ENCODE measurements at regions not wholly inside any gene's neighbourhood (a gene's known extent, or its start where the extent isn't known, plus 50 kb on each side); places are given as distances from the start of the nearest gene placed in this dataset.

GRCh38 chr21:26225046-26225445 is 54.5 kb upstream of the APP start:
- H3K4me1 ChIP-seq (ENCODE audit: control insufficient read depth in 1 of 2, insufficient read depth in 2 of 2, low read length in 2 of 2), result no peaks in the 10 kb centered on the region
- H3K9me3 ChIP-seq (ENCODE audit: control insufficient read depth, low read length), result no peaks in the 10 kb centered on the region
- 85 to 86% methylated on average over 2 of the region's 2 CpGs for WGBS, 2 donors
- intact Hi-C loops (cut with DNase I), result no loop called here
- no peak for DNase-seq
- H3K27ac ChIP-seq (ENCODE audit: low read depth in 1 of 2, low read length in 2 of 2), result no peak overlapping the region
- ATAC-seq (ENCODE audit: low FRiP score), result no peak
- H3K27me3 ChIP-seq (ENCODE audit: control insufficient read depth in 1 of 2, insufficient read depth in 2 of 2, low read length in 1 of 2), result no peaks in the 10 kb centered on the region
- no peak overlapping the region for H3K4me3 ChIP-seq (ENCODE audit: low read length in 2 of 2)
- no peaks in the 10 kb centered on the region for H3K36me3 ChIP-seq (ENCODE audit: control insufficient read depth in 1 of 2, insufficient read depth in 2 of 2, low read length in 1 of 2)

- H3K27ac ChIP-seq (ENCODE audit: low read depth in 1 of 2, low read length in 2 of 2), result no peak overlapping the region
- no peaks in the 10 kb centered on the region for H3K4me1 ChIP-seq (ENCODE audit: control insufficient read depth in 1 of 2, insufficient read depth in 2 of 2, low read length in 2 of 2)
- H3K4me3 ChIP-seq (ENCODE audit: low read length in 2 of 2), result no peak overlapping the region
- DNase-seq (no peak), ATAC-seq (ENCODE audit: low FRiP score) (no peak)
- 70 to 87% methylated on average over 2 of the region's 2 CpGs for WGBS, 2 donors
- H3K9me3 ChIP-seq (ENCODE audit: control insufficient read depth, low read length), result no peaks in the 10 kb centered on the region
- H3K36me3 ChIP-seq (ENCODE audit: control insufficient read depth in 1 of 2, insufficient read depth in 2 of 2, low read length in 1 of 2), result no peaks in the 10 kb centered on the region
- no peaks in the 10 kb centered on the region for H3K27me3 ChIP-seq (ENCODE audit: control insufficient read depth in 1 of 2, insufficient read depth in 2 of 2, low read length in 1 of 2)
- intact Hi-C loops (cut with DNase I), result no loop called here
Observed at GRCh38 chr21:26224366-26224765, 53.8 kb upstream of the APP start.

All from aorta (tissue), 5 donors.